Pulmonary artery endothelial cell (primary cell): ENCODE measurements at regions not wholly inside any gene's neighbourhood (a gene's known extent, or its start where the extent isn't known, plus 50 kb on each side); places are given as distances from the start of the nearest gene placed in this dataset.

Source experiments
- DNase-seq: peaks from one replicate; pipeline ENCODE4 v3.0.0-alpha.2; 2011; ENCODE audit warnings: low read depth, low spot score

DNA sequence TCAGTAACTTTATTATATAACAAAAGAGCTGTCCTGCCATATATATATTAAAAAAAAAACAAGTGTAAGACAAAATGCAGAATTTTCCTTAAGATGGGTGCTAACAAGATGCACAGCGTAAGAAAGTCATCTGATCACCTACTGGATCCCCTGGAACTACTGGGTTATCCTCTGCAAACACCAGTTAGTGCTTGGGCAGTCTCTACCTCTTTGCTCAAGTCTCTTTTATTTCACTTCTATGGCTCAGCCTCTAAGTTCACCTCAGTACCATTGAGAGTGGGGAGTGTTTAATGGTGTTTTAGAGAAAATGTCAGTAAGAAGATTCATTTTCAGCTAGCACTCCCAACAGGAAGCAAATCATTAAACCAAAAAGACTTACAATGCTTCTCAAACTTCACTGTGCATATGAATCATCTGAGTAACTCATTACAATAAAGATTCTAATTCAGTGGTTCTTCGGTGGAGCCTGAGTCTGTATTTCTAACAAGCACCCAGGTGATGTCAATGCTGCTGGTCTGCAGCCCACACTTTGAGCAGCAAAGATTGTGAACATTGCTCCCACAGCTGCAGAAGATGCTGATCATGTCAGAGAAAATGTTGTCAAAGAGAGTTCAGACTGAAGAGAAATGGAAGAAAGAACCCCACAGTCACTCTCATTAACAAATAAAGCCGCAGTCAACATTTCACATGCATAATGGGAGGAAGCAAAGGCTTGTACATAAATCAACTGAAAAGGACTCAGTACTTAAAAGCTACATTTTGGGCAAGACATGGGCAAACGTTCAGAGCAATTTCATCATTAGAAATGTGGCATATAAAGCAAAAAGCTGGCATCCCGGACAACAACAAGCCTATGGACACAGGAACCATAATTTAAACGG is 227.1 kb upstream of the ATP11B start:
- DNase-seq, result no peak

DNA sequence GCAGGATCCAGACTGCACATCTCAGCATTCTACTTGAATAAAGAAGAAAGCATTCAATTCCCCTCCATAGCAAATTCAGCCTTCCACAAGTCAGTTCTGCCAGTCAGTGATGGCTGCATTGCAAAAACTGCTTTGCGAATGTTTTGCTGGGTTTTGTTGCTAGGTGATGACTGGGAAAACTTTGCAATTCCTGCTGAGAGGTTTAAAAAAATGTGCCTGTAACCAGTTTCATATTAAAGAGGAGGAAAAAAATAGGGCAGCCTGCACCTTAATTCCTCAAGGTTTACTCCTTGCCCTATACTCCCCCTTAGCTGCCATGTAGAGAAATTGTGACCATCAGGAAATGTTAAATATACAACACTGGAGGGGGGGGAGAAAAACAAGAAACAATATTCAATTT is 225.6 kb upstream of the ATP11B start:
- DNase-seq, result no peak

DNA sequence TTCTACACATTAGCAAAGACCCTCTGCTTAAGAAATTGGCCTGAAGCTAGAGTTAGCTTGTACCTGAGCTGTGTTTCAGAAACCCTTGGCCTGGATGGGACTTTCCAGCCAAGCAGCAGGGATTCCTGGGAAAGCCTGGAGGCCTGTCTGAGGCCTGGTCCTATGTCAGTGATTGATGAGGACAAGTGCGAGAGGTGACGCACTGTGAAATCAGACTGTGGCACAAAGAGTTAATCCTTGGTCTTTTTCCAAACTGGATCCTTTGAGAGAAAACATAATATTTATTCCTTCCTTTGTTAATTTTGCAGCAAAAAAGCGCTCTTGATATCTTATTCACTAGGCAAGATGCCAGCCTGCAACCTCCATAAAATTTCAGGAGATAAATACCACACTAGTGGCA is 225.0 kb upstream of the ATP11B start:
- DNase-seq, result no peak

DNA sequence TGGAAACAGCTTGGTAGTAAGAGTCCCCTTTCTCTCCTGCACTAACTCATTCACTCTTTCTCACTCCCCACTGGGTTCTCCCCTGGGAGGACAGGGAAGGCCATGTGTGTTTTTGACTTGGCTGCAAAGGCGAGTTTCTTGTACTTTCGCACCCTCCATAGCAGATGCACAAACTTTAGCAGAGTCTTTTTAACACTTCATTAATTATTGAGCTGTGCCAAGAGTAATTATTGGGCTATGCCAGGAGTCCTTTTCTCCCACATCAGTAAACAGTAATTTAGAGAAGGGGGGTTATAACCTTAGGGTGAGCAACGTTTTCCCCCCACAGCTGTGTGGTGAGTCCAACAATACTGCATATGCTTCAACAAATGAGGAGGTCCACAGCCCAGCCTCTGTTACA is 224.4 kb upstream of the ATP11B start:
- DNase-seq, result no peak

DNA sequence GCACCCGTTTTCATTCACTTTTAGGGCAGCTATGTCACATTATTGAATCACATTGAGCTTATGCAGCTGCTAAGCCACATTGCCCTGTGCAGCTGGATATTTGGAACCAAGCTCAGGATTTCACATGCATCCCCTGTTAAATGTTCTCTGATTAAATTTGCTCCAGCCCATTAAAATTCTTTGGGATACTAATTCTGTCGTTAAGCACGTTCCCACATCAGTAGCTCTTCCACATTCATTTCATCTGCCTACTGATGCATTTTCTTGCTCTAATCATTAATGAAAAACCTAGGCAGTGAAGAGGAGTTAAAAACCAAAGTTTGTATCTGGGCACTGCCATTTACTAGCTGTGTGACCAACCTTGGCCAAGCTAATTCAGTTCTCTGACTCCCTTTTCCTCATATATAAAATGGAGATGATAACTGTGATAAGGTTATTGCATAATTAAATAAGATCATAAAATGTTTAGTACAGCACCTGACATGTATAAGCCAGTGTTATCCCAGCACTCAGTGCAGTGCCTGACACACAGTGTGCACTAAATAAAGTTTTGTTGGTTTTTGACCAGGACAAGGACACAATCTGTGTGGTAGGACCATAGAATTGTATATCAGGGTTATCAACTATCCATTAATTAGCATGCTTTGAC is 222.2 kb upstream of the ATP11B start:
- no peak for DNase-seq

DNA sequence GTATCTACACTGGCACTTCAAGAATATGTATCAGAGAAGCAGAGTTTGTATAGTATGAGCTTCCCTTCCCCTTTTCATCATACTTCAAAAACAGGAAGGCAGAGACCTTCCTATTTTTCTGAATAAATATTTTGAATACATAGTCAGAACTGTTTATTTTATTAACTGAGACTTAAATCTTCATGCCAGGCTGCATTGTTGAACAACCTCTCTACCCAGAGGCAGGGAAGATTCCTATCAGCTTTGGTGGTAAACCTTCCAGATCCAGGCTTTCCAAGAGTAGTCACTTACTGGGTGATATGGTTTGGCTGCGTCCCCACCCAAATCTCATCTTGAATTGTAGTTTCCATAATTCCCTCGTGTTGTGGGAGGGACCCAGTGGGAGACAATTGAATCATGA is 217.4 kb upstream of the ATP11B start:
- DNase-seq, result no peak

DNA sequence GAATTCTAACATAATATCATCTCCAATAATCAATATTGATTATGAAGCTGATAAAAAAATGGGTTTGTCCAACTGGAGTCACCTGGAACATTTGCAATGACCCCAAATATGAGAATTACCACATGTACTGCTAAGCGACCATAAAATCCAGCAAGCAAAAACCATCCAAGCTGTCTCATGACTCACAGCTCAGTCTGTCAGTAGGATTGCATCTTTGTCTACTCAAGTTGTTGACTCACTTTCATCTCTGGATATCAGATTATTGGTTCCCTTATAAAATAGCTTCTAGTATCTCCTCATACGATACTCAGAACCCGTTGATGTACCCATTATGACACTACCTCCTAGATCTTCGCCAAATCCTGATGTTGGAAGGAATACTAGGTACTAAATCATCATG is 209.8 kb upstream of the ATP11B start:
- no peak for DNase-seq

DNA sequence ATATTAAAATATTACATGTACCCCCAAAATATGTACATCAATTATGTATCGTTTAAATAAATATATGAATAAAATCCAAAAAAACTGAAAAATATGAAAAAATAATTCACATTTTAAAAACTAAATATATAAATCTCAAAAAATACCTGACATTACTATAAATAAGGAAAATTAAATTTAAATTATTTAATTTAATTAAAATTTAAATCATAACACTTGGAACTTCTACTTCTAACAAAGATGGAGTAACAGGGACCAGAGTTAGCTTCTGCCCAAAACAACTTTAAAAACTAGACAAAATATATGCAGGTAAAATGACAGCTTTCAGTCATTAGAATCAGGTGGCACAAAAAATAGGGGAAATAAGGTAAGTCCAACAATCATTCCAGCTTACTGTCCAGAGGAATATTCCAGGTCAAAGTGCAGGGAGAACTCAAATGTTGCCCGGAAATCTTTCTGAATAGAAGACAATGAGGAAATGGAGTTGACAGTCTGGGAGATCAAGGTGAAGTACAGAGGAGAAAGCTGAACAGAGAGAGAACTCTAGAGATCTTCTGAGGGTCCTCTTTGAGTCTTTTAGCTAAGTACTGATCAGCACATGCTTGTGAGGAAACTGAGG is 207.7 kb upstream of the ATP11B start:
- DNase-seq, result no peak

DNA sequence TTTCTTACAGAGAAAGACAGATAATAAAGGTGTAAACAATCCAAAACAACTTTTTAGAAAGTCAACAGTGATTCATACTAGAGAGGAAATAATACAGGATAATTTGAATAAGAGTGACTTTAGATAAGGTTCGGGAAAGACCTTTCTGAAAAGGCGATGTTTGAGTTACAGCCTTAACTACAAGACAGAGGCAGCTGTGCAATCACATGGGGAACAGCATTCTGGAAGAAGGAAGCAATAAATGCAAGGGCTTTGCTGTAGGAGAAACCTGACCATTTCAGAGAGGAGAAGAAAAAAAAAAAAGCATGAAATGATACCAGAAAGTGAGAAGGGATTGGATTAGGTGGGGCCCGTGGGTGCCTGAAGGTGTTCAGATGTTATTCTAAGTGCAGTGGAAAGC is 200.6 kb upstream of the ATP11B start:
- no peak for DNase-seq

DNA sequence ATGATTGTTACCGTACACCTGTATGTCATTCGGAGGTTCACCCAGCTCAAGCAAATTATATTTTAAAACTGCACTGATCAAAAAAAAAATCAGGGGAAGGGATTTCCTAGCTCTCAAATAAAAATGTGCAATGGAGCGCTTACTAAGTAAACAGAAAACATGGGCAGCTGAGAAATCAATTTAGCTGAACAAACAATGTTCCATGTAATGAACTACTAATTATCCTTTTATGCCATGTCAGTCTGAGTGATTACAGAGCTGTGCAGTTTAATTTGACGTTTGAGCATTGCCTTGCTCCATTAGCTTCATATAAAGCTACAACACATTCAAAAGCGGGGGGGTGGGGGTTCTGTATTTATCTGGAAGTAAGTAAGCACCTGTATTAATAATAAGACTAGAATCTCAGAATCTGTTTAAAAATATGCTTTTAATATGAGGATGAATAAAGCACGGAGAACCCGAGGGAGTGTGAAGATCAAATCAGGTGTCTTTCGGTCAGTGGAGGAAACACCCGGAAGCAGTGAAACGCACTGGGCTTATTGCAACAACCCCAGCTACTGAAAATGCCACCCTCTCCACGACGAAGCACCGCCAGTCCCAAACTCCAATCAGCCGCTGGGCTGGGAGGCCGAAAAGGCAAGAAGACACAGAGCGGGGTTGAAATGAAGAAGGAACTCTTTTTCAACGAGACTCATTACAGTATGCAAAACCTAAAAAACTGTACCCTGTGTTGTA is 196.5 kb upstream of the ATP11B start:
- DNase-seq, result no peak

DNA sequence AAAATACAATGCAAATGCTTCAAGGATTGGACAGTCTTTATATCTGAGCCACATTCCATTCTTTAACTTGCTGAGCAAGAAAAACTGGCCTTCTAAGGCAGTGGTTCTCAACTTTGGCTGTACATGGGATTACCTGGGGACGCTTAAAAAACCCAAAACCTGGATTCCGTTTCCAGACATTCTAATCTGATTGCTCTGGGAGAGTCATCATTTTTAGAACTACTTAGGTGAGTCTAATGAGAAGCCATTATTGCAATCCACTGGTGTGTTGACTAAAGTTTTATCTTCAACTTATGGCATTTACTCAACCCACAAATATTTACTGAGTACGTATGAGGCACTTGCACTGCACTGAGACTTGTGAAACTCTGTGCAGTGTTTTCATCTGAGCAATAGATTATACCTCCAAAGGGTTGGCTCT is 195.7 kb upstream of the ATP11B start:
- DNase-seq, result no peak

DNA sequence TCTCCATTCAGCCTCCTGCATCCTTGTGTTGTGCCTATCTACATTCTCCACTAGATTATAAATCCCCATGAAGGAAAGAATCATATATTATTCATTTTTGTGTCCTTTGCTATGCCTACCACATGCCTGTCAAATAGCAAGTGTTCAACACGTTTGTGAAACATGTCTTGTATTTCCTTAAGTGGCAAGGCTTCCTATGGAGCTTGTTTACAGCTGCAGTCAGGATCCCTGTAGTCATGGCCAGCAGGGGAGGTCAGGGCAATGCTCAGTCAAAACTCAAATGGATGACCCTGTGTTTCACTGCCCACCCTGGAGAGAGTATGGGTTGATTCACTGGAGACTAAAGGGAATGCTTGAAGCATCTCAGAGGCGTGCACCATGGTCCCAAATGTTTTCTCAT is 191.7 kb upstream of the ATP11B start:
- no peak for DNase-seq

DNA sequence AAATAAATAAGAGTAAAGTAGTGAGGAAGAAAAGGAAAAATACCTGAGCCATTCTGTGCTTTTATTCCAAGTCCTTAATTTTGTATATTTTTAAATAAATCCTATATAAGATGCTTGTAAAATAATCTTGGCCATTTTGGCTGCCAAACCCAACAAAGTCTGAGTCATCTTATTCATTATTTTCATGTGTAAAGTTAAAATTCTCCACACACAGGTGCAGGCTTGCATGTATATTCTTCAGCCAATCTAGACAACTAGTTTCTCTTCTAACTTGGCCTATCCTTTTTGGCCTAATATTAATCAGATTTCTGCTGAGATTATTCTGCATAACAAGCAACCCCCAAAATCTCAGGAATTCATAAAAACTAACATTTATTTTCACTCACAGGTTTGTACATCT is 189.8 kb upstream of the ATP11B start:
- no peak for DNase-seq

DNA sequence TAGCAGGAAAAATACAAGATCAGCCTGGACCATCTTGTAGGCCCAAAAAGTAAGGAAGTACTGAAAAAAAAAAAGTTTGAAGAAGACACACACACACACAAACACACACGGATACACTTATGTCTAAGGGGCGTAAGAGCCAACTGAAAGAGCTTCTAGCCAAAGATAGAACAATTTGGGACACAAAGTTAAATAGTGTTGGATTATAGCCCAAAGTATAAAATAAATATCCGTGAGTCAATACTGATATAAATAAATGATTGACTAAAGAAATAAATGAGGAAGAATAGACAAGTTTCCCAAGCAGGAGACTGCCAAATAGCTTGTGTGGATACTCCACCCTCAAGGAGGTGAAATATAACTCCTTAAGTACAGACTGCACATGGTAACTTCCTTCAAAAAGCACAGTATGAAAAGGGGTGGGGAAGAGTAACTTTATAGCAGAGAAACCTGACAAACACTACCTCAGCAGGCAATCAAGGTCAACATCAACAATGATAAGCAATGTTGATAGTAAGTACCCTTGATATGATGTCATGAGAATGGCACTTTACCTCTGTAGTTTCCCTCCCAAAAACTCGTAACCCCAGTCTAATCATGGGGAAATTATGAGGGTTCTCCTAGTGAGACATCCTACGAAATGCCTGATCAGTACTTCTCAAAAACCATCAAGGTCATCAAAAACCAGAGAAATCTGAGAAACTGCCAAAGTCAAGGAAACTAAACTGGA is 187.3 kb upstream of the ATP11B start:
- no peak for DNase-seq

DNA sequence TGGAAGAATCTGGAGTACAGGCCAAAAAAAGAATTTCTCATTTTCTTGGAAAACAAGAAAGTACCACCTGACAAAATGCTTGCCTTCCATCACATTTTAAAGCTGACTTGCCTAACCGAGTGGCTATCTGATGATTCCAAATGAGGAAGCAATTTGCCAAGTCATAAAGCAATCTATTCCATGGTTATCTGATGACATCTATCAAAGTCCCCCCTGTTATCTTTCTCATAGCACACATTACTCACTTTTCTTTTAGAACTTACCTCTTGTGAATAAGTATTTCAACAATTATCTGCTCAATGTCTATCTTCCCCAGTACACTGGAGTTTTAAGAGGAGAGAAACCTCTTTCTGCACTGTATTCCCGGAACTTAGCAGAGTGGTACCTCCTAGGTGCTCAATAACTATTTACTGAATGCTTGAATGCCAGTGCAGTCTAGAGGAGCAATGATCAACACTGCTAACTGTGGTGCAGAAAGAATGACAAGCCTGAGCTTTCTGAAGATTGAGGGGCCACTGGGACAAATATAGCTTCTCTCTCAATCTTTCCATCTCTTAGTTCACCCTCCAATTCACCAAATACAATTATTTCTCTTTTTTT is 186.3 kb upstream of the ATP11B start:
- no peak for DNase-seq

DNA sequence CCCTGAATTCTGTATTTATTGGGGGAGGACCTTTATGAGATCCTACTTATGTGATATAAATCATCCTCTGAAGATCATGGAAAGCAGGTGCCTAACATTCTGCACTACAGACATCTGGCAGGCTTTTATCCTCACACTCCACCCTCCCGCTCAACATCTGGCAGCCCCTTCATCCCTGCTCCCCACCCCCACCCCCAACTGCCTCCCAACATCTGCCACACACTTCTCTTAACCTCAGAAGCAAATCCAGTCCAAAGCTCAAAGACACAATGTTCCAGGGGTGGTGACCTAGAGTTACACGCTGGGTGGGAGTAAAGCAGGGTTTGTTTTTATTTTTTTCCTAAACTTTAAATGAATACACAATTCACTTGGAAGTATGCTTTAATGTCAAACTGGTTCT is 184.5 kb upstream of the ATP11B start:
- DNase-seq, result no peak

DNA sequence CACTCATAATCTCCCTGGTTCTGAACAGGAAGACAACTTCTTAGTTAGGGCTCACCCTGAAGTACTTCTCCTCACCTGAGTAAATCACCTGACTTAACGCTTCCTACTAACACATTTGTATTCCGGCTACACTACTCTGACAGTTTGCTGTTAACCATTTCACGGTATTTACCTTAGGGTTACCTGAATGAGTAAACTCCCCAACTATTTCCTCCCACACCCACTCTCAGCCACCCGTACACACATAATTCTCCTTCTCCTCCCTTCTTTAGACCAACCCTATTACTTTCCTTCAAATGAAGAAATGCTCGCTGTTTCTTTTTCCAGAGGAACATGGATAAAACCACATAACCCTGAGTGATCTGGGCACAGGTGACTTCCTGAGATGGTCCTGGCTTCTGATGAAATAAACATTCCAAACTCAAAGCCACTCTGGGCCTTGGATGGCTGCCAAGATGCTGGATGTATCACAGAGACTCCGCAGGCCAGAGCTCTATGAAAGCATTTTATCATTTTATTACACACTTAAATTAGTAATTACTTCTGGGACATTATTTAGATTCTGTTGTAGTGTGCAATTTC is 183.6 kb upstream of the ATP11B start:
- no peak for DNase-seq

DNA sequence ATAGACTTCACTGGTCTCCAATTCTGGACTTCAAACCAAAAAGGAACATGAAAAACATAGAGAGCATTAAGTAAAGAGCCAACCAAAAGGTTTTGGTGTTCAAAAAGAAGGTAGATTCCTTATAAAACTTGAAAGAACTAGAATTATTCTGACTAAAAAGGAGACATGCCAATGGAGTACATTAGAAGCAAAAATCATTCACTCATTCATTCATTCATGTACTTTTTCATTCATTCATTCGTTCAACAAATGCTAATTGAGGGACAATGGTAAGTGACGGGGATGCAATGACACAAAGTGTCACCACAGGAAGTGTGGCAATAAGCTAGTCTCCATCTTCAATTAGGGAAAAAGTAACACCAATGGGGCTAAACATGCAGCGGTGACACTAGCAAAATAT is 181.0 kb upstream of the ATP11B start:
- no peak for DNase-seq

DNA sequence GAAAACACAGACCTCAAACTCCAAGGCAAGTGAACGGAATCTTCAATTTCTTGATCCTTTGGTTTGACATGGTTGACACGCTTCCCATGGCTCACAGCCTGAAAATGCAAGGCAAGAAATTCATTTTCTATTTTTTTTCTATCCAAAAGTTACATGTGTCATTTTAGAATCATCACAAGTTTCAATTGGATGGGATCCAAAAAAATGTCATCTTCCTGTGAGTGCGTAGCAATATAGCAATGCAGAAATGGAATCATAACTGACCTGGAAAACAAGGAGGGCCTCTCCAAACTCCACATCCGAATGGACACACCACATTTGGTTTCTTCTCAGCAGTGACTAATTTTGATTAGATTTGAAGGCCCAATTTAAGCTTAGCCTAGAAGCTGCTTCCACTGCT is 175.8 kb upstream of the ATP11B start:
- no peak for DNase-seq

DNA sequence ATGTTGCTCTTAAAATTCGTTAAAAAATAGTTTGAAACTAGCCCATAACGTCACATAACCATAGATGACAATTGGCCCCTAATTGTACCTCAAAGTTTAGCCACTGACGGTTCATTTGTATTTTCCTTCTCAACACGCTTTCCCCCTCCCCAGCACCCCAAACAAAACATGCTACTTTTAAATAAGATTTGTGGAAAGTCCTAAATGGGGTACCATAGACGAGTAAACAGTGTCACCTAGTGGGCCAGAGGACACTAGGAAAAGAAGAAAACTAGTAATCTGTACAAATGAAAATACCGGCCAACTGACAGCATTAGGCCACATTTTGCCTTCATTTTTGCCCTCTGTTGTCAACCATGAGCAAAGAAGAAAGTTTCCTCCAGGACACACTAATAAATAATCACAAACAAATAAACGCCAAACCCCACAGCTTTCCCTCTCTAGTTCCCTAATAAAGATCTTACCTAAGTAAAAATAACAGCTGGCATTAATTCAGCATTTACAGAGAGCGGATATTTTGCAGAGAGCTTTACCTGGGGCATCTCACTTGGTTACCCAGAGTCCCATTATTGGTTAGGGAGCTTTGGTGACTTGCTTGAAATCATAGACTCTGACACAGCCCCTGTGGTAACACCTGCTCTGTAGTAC is 175.1 kb upstream of the ATP11B start:
- DNase-seq, result no peak
